Lung (tissue), 11 donors: ENCODE measurements at regions not wholly inside any gene's neighbourhood (a gene's known extent, or its start where the extent isn't known, plus 50 kb on each side); places are given as distances from the start of the nearest gene placed in this dataset.

Experiments used
- ATAC-seq: fragments of 200-7000 bp; cut with Tn5 transposase; one replicate; pipeline ENCODE4 v1.9.1; 2020; ENCODE audit warnings: moderate number of reproducible peaks; ENCODE audit not compliant: insufficient read depth, low FRiP score
- DNase-seq, 3 donors: peaks; one replicate each; pipeline ENCODE4 v3.0.0-alpha.2; 2013 to 2017
- H3K27ac ChIP-seq, 2 donors: one replicate each; pipeline ENCODE4 v1.5.1; 2013; ENCODE audit warnings: mild to moderate bottlenecking in 2 of 2, moderate library complexity in 2 of 2, control low read depth in 1 of 2, inconsistent platforms in 1 of 2, low read depth in 1 of 2, low read length in 1 of 2
- H3K27me3 ChIP-seq, 3 donors: one replicate each; pipeline ENCODE4 v1.5.1; 2013; ENCODE audit warnings: low read length in 2 of 3; ENCODE audit not compliant: control insufficient read depth in 3 of 3, insufficient read depth in 3 of 3
- H3K36me3 ChIP-seq, 4 donors: one replicate each; pipeline ENCODE4 v1.5.1; 2013; ENCODE audit warnings: low read length in 4 of 4, mild to moderate bottlenecking in 1 of 4, moderate library complexity in 1 of 4; ENCODE audit not compliant: control insufficient read depth in 4 of 4, insufficient read depth in 4 of 4
- H3K4me1 ChIP-seq, 5 donors: one replicate each; pipeline ENCODE4 v1.5.1; 2013; ENCODE audit warnings: low read length in 5 of 5, mild to moderate bottlenecking in 2 of 5, moderate library complexity in 1 of 5; ENCODE audit not compliant: control insufficient read depth in 5 of 5, insufficient read depth in 5 of 5
- H3K4me3 ChIP-seq: one replicate; pipeline ENCODE4 v1.5.1; 2013; ENCODE audit warnings: mild to moderate bottlenecking, control low read depth, moderate library complexity
- H3K9ac ChIP-seq, 2 donors: one replicate each; pipeline ENCODE4 v1.5.1; 2013; ENCODE audit warnings: low read length in 2 of 2, control low read depth in 1 of 2; ENCODE audit not compliant: insufficient read depth in 1 of 2
- H3K9me3 ChIP-seq, 4 donors: one replicate each; pipeline ENCODE4 v1.5.1; 2013; ENCODE audit warnings: low read length in 3 of 4, mild to moderate bottlenecking in 1 of 4, moderate library complexity in 1 of 4; ENCODE audit not compliant: control insufficient read depth in 4 of 4, insufficient read depth in 3 of 4
- WGBS, 2 donors: extraction: QIAGEN DNeasy Blood & Tissue Kit; methylation state at CpG; one replicate each; pipeline ENCODE4 v1.1.7; 2013; 5-methylcytosine and 5-hydroxymethylcytosine counted together
- TF ChIP-seq, protein P1 (sequence below): IDR thresholded peaks from 2 replicates; pipeline ENCODE4 v1.5.1; 2012; ENCODE audit warnings: mild to moderate bottlenecking; ENCODE audit errors: control extremely low read depth, extremely low read depth
- donor health status: control.
- donor health status: control.
- donor health status: Bipolar disorder and iron deficiency.
- donor health status: healthy.
- donor health status: DM: yes; HTN: yes; CAD: no.

DNA sequence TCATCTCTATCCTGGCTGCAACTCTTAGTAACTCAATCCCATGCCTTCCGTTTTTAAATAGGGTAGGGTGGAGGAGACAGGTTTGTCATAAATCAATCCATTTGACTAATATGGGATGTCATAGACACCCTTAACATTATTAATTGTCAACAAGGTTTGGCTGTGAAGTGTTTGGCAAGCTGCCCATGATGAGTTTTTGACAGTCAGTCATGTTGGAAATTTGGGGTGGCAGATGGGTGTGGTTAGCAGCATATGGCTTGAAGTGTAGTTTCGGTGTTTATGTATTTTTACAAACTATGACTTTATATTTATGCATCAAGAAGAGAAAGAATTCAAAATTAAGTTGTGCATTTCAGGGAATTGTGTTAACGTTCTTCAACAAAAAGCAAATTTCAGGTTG is 221.8 kb upstream of the CDH5 start:
- peaks cover 0 to 29% (median 8%) of the 10 kb centered on the region in 5 donors for H3K4me1 ChIP-seq
- peaks cover 0 to 2% (median 0%) of the 10 kb centered on the region in 4 donors for H3K9me3 ChIP-seq
- H3K4me3 ChIP-seq: no peak overlapping the region
- H3K27ac ChIP-seq: no peak overlapping the region
- H3K9ac ChIP-seq: no peak overlapping the region
- ATAC-seq (no peak), DNase-seq (no peak)
- 88 to 94% methylated on average over 3 of the region's 3 CpGs for WGBS, 2 donors
- H3K27me3 ChIP-seq: no peaks in the 10 kb centered on the region
- TF ChIP-seq, protein P1, sequence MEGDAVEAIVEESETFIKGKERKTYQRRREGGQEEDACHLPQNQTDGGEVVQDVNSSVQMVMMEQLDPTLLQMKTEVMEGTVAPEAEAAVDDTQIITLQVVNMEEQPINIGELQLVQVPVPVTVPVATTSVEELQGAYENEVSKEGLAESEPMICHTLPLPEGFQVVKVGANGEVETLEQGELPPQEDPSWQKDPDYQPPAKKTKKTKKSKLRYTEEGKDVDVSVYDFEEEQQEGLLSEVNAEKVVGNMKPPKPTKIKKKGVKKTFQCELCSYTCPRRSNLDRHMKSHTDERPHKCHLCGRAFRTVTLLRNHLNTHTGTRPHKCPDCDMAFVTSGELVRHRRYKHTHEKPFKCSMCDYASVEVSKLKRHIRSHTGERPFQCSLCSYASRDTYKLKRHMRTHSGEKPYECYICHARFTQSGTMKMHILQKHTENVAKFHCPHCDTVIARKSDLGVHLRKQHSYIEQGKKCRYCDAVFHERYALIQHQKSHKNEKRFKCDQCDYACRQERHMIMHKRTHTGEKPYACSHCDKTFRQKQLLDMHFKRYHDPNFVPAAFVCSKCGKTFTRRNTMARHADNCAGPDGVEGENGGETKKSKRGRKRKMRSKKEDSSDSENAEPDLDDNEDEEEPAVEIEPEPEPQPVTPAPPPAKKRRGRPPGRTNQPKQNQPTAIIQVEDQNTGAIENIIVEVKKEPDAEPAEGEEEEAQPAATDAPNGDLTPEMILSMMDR: no peak
- H3K36me3 ChIP-seq: no peaks in the 10 kb centered on the region

DNA sequence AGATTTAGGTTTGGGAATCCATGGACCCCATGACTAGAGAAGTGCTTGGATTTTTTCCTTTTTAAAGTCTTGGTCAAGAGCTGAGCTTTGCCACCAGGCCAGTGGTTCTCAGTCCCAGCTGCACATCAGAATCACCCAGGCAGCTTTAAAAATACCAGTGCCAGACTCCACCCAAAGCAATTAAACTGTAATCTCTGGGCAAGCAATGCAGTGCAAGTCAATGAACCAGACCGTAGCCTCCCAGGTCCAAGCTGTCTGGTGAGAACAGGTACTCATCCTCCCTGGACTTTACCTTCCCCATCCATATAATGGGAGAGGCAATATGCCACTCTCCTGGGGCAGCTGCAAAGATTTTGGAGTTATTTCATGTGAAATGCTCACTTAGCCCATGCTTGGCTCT is 223.1 kb upstream of the CDH5 start:
- WGBS, 2 donors: 73 to 100% methylated on average over 1 of the region's 1 CpG
- Histone ChIP-seq H3K36me3 (no peaks in the 10 kb centered on the region), H3K9ac (no peak overlapping the region), H3K4me3 (no peak overlapping the region), H3K9me3 (peaks cover 0 to 2% (median 0%) of the 10 kb centered on the region in 4 donors), H3K27me3 (no peaks in the 10 kb centered on the region), H3K4me1 (peaks cover 0 to 25% (median 8%) of the 10 kb centered on the region in 5 donors), H3K27ac (no peak overlapping the region)
- DNase-seq: no peak
- ATAC-seq: no peak
- TF ChIP-seq, protein P1: no peak

DNA sequence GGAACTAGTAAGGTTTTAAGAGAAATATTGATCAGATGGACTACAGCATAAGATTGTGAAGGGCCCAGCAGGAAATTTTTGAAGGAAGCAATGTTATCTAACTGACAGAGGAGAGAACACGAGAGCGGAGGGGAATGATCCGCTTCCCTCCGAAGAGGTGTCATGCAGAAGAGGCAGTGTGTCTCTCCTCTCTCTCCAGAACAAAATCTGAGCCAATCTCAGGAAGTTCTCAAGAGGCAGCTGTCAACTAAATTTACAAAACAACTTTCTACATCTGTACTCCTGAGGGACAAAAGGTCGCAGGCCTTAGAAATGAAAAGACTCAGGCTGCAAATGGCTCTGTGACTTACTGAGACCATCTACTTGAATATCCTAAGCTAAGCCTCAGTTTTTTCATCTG is 224.6 kb upstream of the CDH5 start:
- Histone ChIP-seq H3K36me3 (no peaks in the 10 kb centered on the region), H3K9ac (no peak overlapping the region), H3K27me3 (no peaks in the 10 kb centered on the region), H3K4me3 (no peak overlapping the region), H3K27ac (no peak overlapping the region), H3K9me3 (no peaks in the 10 kb centered on the region), H3K4me1 (peaks cover 0 to 23% (median 8%) of the 10 kb centered on the region in 5 donors)
- no peak for DNase-seq
- 78 to 85% methylated on average over 5 of the region's 5 CpGs for WGBS, 2 donors
- TF ChIP-seq, protein P1: no peak
- no peak for ATAC-seq

DNA sequence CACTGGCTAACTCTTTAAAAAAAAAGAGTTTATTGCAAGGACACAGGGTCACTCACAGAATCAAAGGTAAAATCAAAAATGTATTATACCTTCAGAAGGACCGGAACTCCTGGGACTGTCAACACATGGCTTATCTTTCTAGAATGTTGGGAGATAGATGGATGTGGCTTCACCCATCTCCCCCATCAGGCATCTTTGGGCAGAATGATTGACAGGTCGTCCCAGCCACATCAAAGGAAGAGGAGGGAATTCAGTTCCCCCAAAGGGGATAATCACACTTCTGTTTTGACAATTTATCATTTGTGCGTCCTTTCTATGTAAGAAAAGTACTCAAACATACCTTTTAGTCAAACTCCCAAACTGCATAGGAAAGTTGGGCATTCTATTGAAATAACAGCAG is 228.6 kb upstream of the CDH5 start:
- DNase-seq: no peak
- Histone ChIP-seq H3K9me3 (no peaks in the 10 kb centered on the region), H3K4me1 (peaks cover 3 to 54% (median 11%) of the 10 kb centered on the region in 5 donors), H3K36me3 (no peaks in the 10 kb centered on the region), H3K9ac (no peak overlapping the region), H3K4me3 (no peak overlapping the region), H3K27me3 (no peaks in the 10 kb centered on the region), H3K27ac (no peak overlapping the region)
- 65 to 66% methylated on average over 3 of the region's 3 CpGs for WGBS, 2 donors
- ATAC-seq: no peak
- TF ChIP-seq, protein P1: no peak
